ENCODE measurements at regions not wholly inside any gene's neighbourhood (a gene's known extent, or its start where the extent isn't known, plus 50 kb on each side); places are given as distances from the start of the nearest gene placed in this dataset.
A peak's percentile ranks its signal among the peaks of the same experiment; 100 is the strongest.

GRCh38 chr3:46087871-46088270, 60.6 kb upstream of the XCR1 start:
- no peak for DNase-seq

DNA sequence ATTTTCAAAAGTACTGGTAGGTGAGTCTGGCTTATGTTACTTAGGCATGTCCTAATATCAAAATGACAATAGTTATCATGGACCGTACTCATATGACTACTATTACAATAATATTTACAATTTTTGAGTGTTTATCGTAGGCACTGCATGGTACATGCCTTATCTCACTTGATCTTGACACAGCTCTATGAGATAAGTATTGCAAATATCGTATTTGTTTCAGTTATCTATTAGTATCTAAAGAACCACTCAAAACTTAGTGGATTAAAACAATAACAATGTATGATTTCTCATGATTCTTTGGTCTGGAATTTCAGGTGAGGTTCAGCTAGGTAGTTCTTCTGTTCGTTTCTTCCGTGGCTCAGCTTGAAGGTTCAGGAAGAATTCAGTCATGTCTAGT, 59.7 kb upstream of the XCR1 start:
- DNase-seq: no peak

DNA sequence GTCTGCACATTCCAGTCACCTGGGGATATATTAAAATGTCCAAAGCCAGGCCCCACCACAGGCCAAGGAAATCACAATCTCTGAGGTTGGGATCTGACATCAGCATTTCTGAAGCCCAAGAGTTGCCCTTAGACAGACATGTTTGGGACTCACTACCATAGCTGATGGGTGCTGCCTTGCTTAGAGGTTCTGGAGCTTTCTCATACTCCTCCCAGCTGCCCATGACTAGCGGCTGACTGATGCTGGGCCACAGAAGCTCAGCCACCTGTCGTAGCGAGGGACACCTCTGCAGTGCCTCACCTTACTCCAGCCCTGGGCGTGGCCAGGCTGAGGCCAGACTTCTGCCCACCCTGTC, 58.8 kb upstream of the XCR1 start:
- no peak for DNase-seq

DNA sequence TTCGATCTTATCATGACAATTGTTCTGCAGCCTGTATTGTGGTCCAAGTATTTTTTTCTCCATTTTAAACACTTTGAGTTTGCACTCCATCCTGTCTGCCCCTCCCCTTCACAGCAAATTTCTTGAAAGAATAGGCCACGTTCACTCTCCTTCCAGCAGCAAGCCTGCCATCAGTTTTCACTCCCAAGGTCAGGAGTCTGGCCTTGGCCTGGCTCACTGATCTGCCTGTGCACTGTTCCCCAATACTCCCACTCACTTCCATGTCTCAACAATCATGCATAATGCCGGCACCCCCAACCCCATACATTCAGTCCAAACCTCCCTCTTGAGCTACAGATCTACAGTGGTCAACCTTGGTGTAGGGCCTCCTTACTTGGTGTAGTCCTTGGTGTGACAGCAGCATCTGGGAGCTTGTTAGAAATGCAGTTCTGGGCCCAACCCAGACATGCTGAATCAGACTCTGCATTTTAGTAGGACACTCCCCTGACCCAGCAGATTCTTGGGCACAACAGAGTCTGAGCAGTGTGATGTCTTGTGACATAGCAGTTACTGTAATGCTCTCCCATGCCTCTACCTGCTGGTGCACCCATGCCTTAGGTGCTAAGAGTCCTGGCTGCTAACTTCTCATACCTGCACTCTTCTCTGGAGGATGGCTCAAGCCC, 58.3 kb upstream of the XCR1 start:
- no peak for DNase-seq

DNA sequence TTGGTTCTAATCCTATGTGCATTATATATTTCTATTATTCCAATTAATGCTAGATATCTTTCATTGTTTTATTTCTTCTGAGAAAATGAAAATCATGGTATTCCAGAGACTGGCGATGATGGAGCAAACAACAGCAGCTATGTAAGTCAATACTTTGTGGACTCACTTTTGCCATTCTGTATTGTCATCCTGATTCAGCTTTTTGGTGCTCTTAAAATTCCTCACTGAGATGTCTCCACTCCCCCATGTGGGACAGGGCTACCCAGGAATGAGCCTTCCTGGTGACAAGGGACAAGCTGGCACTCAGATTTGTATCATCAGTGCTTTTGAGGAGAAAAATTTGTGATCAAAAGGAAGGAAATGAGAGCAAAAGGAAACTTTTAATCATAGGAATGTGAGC, 56.7 kb upstream of the XCR1 start:
- DNase-seq: no peak

- no peak for DNase-seq
These were observed 55.6 kb upstream of the XCR1 start for GRCh38 chr3:46082849-46083248.

- DNase-seq: no peak
These were observed 54.7 kb upstream of the XCR1 start for GRCh38 chr3:46082021-46082420.

- DNase-seq: no peak
These were observed 53.7 kb upstream of the XCR1 start for GRCh38 chr3:46080969-46081345.

GRCh38 chr3:46080124-46080968, 53.1 kb upstream of the XCR1 start:
- DNase-seq: no peak

- peak; percentile 80 for DNase-seq
These were observed 51.6 kb upstream of the XCR1 start for GRCh38 chr3:46078712-46079400.

Data from NCI-H2171 treated with DMSO at 0.1 percent for 48 hours (cell line).